ENCODE measurements at regions not wholly inside any gene's neighbourhood (a gene's known extent, or its start where the extent isn't known, plus 50 kb on each side); places are given as distances from the start of the nearest gene placed in this dataset.
A peak's percentile ranks its signal among the peaks of the same experiment; 100 is the strongest.

DNA sequence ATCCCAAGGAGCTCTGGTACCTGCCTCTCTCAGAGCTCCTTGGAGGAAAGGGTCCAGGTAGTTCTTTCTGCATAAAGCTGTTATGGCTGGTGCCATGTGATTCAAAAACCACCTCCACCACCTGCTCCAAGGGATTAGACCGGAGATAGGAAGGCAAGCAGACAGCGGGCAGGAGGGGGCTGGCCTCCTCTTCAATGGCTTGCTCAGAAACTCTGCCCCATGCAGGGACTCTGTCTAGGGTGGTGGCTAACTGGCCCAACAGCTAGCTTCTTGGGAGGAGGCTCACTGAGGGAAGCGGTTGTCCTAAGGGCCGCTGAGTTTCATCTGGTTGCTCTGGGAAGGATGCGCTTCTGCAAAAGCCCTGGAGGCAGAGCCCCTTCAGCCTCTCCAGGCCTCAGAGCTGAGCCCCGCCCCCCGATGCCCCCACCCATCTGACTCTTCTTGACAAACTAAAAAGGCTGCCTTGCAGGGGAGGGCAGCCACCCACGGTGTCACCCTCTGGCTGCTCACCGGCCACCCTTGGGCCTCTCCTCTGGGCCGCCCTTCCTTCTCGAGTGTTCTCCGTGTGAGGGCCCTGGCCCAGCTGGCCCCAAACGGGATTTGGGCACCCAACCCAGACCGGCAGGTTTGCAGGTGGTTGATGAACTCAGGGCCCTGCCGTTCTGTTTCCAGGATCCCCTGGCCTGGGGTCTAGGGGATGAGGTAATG lies 90.2 kb downstream of the MCFD2 start:
- no peak overlapping the region for H3K9ac ChIP-seq (replicated peaks; ENCODE audit: extremely low read depth, insufficient read depth, low read length)
- no peak for FAIRE-seq

DNA sequence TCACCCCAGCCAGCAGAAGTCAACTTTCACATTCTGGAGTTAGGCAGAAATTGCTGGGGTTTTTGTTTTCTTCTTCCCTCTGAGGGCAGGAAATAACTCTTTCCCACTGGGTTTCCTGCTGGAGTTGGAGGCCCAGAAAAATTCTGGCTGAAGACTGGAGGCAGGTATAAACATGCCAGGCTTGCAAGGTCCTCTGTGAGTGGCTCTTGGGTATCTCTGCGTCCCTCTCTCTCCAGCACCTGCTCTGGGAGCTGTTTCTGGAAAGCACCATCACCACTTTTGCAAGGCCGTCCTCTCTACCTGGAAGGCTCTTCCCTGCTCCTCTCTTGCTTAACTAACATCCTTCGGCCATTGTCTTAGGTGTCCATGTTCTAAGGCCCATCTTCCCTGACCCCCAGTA lies 91.0 kb downstream of the MCFD2 start:
- no peak overlapping the region for H2AFZ ChIP-seq (ENCODE audit: low read depth, low read length)
- TF ChIP-seq CTCF (IDR thresholded peaks at IDR 0.05; ENCODE audit: extremely low read depth in 1 of 2, insufficient read depth in 1 of 2, low read depth in 1 of 2, low read length in 2 of 2): no peak
- no peak for TF ChIP-seq JUN (IDR thresholded peaks at IDR 0.05; ENCODE audit: borderline replicate concordance, insufficient read depth, insufficient read length, low read depth)
- no peak for TF ChIP-seq MYC (IDR thresholded peaks at IDR 0.05; ENCODE audit: low read depth, low read length)
- TF ChIP-seq FOS (IDR thresholded peaks at IDR 0.05; ENCODE audit: borderline replicate concordance, insufficient read depth, low read length): no peak
- no peak for TF ChIP-seq EZH2 (IDR thresholded peaks at IDR 0.05; ENCODE audit: borderline replicate concordance, low read depth, low read length, severe bottlenecking)
- TF ChIP-seq POLR2A (IDR thresholded peaks at IDR 0.05; ENCODE audit: low read depth, low read length): no peak
- TF ChIP-seq, protein P1, sequence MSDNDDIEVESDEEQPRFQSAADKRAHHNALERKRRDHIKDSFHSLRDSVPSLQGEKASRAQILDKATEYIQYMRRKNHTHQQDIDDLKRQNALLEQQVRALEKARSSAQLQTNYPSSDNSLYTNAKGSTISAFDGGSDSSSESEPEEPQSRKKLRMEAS (IDR thresholded peaks at IDR 0.05; ENCODE audit: insufficient read depth, insufficient read length): no peak
- TF ChIP-seq POLR2AphosphoS5 (IDR thresholded peaks at IDR 0.05; ENCODE audit: insufficient read depth, low read depth, low read length): no peak
- TF ChIP-seq GATA2 (IDR thresholded peaks at IDR 0.05; ENCODE audit: insufficient read depth, insufficient read length, low read depth, low read length): no peak
- intact Hi-C loops (cut with micrococcal nuclease): no loop called here
- no peaks in the 10 kb centered on the region for H3K4me1 ChIP-seq (ENCODE audit: control insufficient read depth, extremely low read depth, insufficient read depth, low read length)
- ChIA-PET POLR2A (no interaction called here), CTCF (interaction anchor here (1.4 to 4.0 kb wide), 2 partner anchors 10 to 26 kb away, joined by 4 to 21 read pairs; no protein-coding TSS in a partner anchor)
- H3K9ac ChIP-seq (replicated peaks; ENCODE audit: extremely low read depth, insufficient read depth, low read length): no peak overlapping the region
- no TSS peak for BruUV-seq (replicated peaks)
- FAIRE-seq (no peak), DNase-seq (ENCODE audit: low read depth, low spot score) (peak; percentile 44)
- no peak overlapping the region for H3K4me3 ChIP-seq (replicated peaks in 1 of 3; ENCODE audit: insufficient read depth in 1 of 3, low read depth in 1 of 3, low read length in 3 of 3)
- no peaks in the 10 kb centered on the region for H3K27me3 ChIP-seq (ENCODE audit: control insufficient read depth in 2 of 2, insufficient read depth in 2 of 2, low read length in 2 of 2)
- H3K36me3 ChIP-seq (ENCODE audit: control insufficient read depth in 2 of 2, extremely low read depth in 1 of 2, insufficient read depth in 2 of 2, low read length in 2 of 2): no peaks in the 10 kb centered on the region
- H3K9me1 ChIP-seq (replicated peaks; ENCODE audit: control insufficient read depth, extremely low read depth, insufficient read depth, low read length): no peaks in the 10 kb centered on the region
- no peaks in the 10 kb centered on the region for H4K20me1 ChIP-seq (replicated peaks; ENCODE audit: control insufficient read depth, extremely low read depth, insufficient read depth, low read length)
- no peaks in the 10 kb centered on the region for H3K9me3 ChIP-seq (replicated peaks; ENCODE audit: control insufficient read depth, insufficient read depth, low read length)
- no peaks in the 10 kb centered on the region for H3K79me2 ChIP-seq (ENCODE audit: control insufficient read depth, insufficient read depth, low read length)
- H3K4me2 ChIP-seq (ENCODE audit: insufficient read depth, low read length): no peak overlapping the region
- dilution Hi-C loops (cut with MboI; ENCODE audit: extremely low pct_ligation_motif_present, low sequenced_read_pairs): no loop called here
- H3K27ac ChIP-seq (ENCODE audit: insufficient read depth, low read depth, low read length): no peak overlapping the region

More for the DNA sequence above, 90.2 kb downstream of the MCFD2 start:
- H2AFZ ChIP-seq (ENCODE audit: low read depth, low read length): no peak overlapping the region
- H3K36me3 ChIP-seq (ENCODE audit: control insufficient read depth in 2 of 2, extremely low read depth in 1 of 2, insufficient read depth in 2 of 2, low read length in 2 of 2): no peaks in the 10 kb centered on the region
- H3K9me3 ChIP-seq (replicated peaks; ENCODE audit: control insufficient read depth, insufficient read depth, low read length): no peaks in the 10 kb centered on the region
- no peak for DNase-seq (ENCODE audit: low read depth, low spot score)
- dilution Hi-C loops (cut with MboI; ENCODE audit: extremely low pct_ligation_motif_present, low sequenced_read_pairs) (no loop called here), intact Hi-C loops (cut with micrococcal nuclease) (no loop called here)
- ChIA-PET POLR2A (no interaction called here), CTCF (interaction anchor here (1.4 to 4.0 kb wide), 2 partner anchors 11 to 25 kb away, joined by 4 to 21 read pairs; no protein-coding TSS in a partner anchor)
- no peaks in the 10 kb centered on the region for H3K27me3 ChIP-seq (ENCODE audit: control insufficient read depth in 2 of 2, insufficient read depth in 2 of 2, low read length in 2 of 2)
- no peaks in the 10 kb centered on the region for H4K20me1 ChIP-seq (replicated peaks; ENCODE audit: control insufficient read depth, extremely low read depth, insufficient read depth, low read length)
- no peaks in the 10 kb centered on the region for H3K9me1 ChIP-seq (replicated peaks; ENCODE audit: control insufficient read depth, extremely low read depth, insufficient read depth, low read length)
- no TSS peak for BruUV-seq (replicated peaks)
- no peak for TF ChIP-seq MYC (IDR thresholded peaks at IDR 0.05; ENCODE audit: low read depth, low read length)
- no peak for TF ChIP-seq POLR2A (IDR thresholded peaks at IDR 0.05; ENCODE audit: low read depth, low read length)
- no peak for TF ChIP-seq GATA2 (IDR thresholded peaks at IDR 0.05; ENCODE audit: insufficient read depth, insufficient read length, low read depth, low read length)
- H3K79me2 ChIP-seq (ENCODE audit: control insufficient read depth, insufficient read depth, low read length): no peaks in the 10 kb centered on the region
- no peak overlapping the region for H3K4me3 ChIP-seq (replicated peaks in 1 of 3; ENCODE audit: insufficient read depth in 1 of 3, low read depth in 1 of 3, low read length in 3 of 3)
- H3K4me2 ChIP-seq (ENCODE audit: insufficient read depth, low read length): no peak overlapping the region
- H3K27ac ChIP-seq (ENCODE audit: insufficient read depth, low read depth, low read length): no peak overlapping the region
- no peaks in the 10 kb centered on the region for H3K4me1 ChIP-seq (ENCODE audit: control insufficient read depth, extremely low read depth, insufficient read depth, low read length)
